Liver (tissue), 8 donors: ENCODE measurements at regions not wholly inside any gene's neighbourhood (a gene's known extent, or its start where the extent isn't known, plus 50 kb on each side); places are given as distances from the start of the nearest gene placed in this dataset.

Experiments used
- DNase-seq: peaks from one replicate; pipeline ENCODE4 v3.0.0-alpha.2; 2017; ENCODE audit warnings: low spot score
- H3K27ac ChIP-seq, 2 donors: one replicate each; pipeline ENCODE4 v1.7.0; 2013; ENCODE audit warnings: inconsistent platforms in 2 of 2, low read length in 2 of 2, control low read depth in 1 of 2, low read depth in 1 of 2, mild to moderate bottlenecking in 1 of 2
- H3K27me3 ChIP-seq, 4 donors: one replicate each; pipeline versions ENCODE4 v1.6.1 to v1.7.0; 2013; ENCODE audit warnings: low read length in 3 of 4, inconsistent platforms in 1 of 4, mild to moderate bottlenecking in 1 of 4, moderate library complexity in 1 of 4; ENCODE audit not compliant: control insufficient read depth in 4 of 4, insufficient read depth in 4 of 4
- H3K36me3 ChIP-seq, 4 donors: one replicate each; pipeline versions ENCODE4 v1.6.1 to v1.7.0; 2013; ENCODE audit warnings: low read length in 3 of 4, mild to moderate bottlenecking in 3 of 4, low read depth in 1 of 4, moderate library complexity in 1 of 4; ENCODE audit not compliant: control insufficient read depth in 4 of 4, insufficient read depth in 3 of 4
- H3K4me1 ChIP-seq, 4 donors: one replicate each; pipeline versions ENCODE4 v1.6.1 to v1.7.0; 2013; ENCODE audit warnings: low read length in 3 of 4, mild to moderate bottlenecking in 3 of 4, moderate library complexity in 1 of 4; ENCODE audit not compliant: control insufficient read depth in 4 of 4, insufficient read depth in 4 of 4
- H3K4me3 ChIP-seq, 3 donors: one replicate each; pipeline versions ENCODE4 v1.6.1 to v1.7.0; 2013; ENCODE audit warnings: low read length in 3 of 3, control low read depth in 1 of 3, low read depth in 1 of 3, mild to moderate bottlenecking in 1 of 3
- H3K9ac ChIP-seq, 2 donors: one replicate each; pipeline ENCODE4 v1.7.0; 2013; ENCODE audit warnings: low read length in 2 of 2, mild to moderate bottlenecking in 2 of 2, moderate library complexity in 2 of 2, control low read depth in 1 of 2, low read depth in 1 of 2
- H3K9me3 ChIP-seq, 4 donors: one replicate each; pipeline versions ENCODE4 v1.6.1 to v1.7.0; 2013; ENCODE audit warnings: low read length in 3 of 4; ENCODE audit not compliant: control insufficient read depth in 4 of 4
- CTCF ChIP-seq: fragments of 150-350 bp; IDR thresholded peaks from 2 replicates; pipeline ENCODE4 v1.5.1; 2017; ENCODE audit warnings: improper control_type of control experiment, low read depth, low read length; ENCODE audit not compliant: missing input control
- EGR1 ChIP-seq, 2 donors: IDR thresholded peaks; 2 replicates each; pipeline ENCODE4 v1.6.1; 2016 to 2018; ENCODE audit warnings: antibody characterized with exemption in 2 of 2, low read depth in 2 of 2
- GABPA ChIP-seq, 2 donors: IDR thresholded peaks in 1 of 2; conservative IDR thresholded peaks in 1 of 2; 2 replicates each; pipeline ENCODE4 v1.6.1; 2016; ENCODE audit warnings: antibody characterized with exemption in 2 of 2, mild to moderate bottlenecking in 1 of 2, moderate library complexity in 1 of 2
- HNF4A ChIP-seq, 2 donors: conservative IDR thresholded peaks; 2 replicates each; pipeline ENCODE4 v1.6.1; 2016; ENCODE audit warnings: antibody characterized with exemption in 2 of 2, mild to moderate bottlenecking in 2 of 2
- HNF4G ChIP-seq: IDR thresholded peaks from 2 replicates; pipeline ENCODE4 v1.6.1; 2016; ENCODE audit warnings: antibody characterized with exemption
- NR2F2 ChIP-seq: IDR thresholded peaks from 2 replicates; pipeline ENCODE4 v1.6.1; 2016; ENCODE audit warnings: antibody characterized with exemption
- RAD21 ChIP-seq, 2 donors: IDR thresholded peaks; 2 replicates each; pipeline ENCODE4 v1.6.1; 2016; ENCODE audit warnings: antibody characterized with exemption in 2 of 2, mild to moderate bottlenecking in 2 of 2
- RXRA ChIP-seq, 2 donors: IDR thresholded peaks; 2 replicates each; pipeline ENCODE4 v1.6.1; 2017 to 2018; ENCODE audit warnings: antibody characterized with exemption in 2 of 2, mild to moderate bottlenecking in 1 of 2
- SP1 ChIP-seq: IDR thresholded peaks from 2 replicates; pipeline ENCODE4 v1.6.1; 2018; ENCODE audit warnings: antibody characterized with exemption, mild to moderate bottlenecking
- YY1 ChIP-seq: IDR thresholded peaks from 2 replicates; pipeline ENCODE4 v1.6.1; 2016; ENCODE audit warnings: antibody characterized with exemption, mild to moderate bottlenecking
- WGBS: extraction: QIAGEN DNeasy Blood & Tissue Kit; methylation state at CpG from one replicate; pipeline ENCODE4 v1.1.7; 2013; 5-methylcytosine and 5-hydroxymethylcytosine counted together
- TF ChIP-seq, protein P1 (sequence below): IDR thresholded peaks from 2 replicates; pipeline ENCODE4 v1.6.1; 2016; ENCODE audit warnings: antibody characterized with exemption
- TF ChIP-seq, protein P2 (sequence below): IDR thresholded peaks from 2 replicates; pipeline ENCODE4 v1.6.1; 2016; ENCODE audit warnings: antibody characterized with exemption, mild to moderate bottlenecking
- TF ChIP-seq, protein P3 (sequence below): IDR thresholded peaks from 2 replicates; pipeline ENCODE4 v1.6.1; 2016; ENCODE audit warnings: antibody characterized with exemption
- donor health status: healthy.
- donor health status: healthy.
- donor health status: healthy.
- donor health status: healthy.
- donor health status: healthy.

- Histone ChIP-seq H3K9me3 (no peaks in the 10 kb centered on the region), H3K27me3 (no peaks in the 10 kb centered on the region), H3K36me3 (no peaks in the 10 kb centered on the region), H3K4me1 (peaks cover 2 to 8% (median 6%) of the 10 kb centered on the region in 4 donors), H3K27ac (no peak overlapping the region), H3K9ac (no peak overlapping the region), H3K4me3 (no peak overlapping the region)
- WGBS = 97% methylated on average over 2 of the region's 2 CpGs
- DNase-seq = no peak
- TF ChIP-seq, protein P1, sequence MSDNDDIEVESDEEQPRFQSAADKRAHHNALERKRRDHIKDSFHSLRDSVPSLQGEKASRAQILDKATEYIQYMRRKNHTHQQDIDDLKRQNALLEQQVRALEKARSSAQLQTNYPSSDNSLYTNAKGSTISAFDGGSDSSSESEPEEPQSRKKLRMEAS = no peak
- TF ChIP-seq GABPA (IDR thresholded peaks at IDR 0.05 in 1 of 2, conservative IDR thresholded peaks at IDR 0.05 in 1 of 2) = no peak
- no peak for TF ChIP-seq NR2F2
- no peak for TF ChIP-seq HNF4G
- no peak for TF ChIP-seq CTCF
- TF ChIP-seq, protein P2, sequence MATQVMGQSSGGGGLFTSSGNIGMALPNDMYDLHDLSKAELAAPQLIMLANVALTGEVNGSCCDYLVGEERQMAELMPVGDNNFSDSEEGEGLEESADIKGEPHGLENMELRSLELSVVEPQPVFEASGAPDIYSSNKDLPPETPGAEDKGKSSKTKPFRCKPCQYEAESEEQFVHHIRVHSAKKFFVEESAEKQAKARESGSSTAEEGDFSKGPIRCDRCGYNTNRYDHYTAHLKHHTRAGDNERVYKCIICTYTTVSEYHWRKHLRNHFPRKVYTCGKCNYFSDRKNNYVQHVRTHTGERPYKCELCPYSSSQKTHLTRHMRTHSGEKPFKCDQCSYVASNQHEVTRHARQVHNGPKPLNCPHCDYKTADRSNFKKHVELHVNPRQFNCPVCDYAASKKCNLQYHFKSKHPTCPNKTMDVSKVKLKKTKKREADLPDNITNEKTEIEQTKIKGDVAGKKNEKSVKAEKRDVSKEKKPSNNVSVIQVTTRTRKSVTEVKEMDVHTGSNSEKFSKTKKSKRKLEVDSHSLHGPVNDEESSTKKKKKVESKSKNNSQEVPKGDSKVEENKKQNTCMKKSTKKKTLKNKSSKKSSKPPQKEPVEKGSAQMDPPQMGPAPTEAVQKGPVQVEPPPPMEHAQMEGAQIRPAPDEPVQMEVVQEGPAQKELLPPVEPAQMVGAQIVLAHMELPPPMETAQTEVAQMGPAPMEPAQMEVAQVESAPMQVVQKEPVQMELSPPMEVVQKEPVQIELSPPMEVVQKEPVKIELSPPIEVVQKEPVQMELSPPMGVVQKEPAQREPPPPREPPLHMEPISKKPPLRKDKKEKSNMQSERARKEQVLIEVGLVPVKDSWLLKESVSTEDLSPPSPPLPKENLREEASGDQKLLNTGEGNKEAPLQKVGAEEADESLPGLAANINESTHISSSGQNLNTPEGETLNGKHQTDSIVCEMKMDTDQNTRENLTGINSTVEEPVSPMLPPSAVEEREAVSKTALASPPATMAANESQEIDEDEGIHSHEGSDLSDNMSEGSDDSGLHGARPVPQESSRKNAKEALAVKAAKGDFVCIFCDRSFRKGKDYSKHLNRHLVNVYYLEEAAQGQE = no peak
- no peak for TF ChIP-seq HNF4A (conservative IDR thresholded peaks at IDR 0.05)
- TF ChIP-seq RXRA (IDR thresholded peaks at IDR 0.05) = no peak
- TF ChIP-seq SP1 = no peak
- TF ChIP-seq EGR1 (IDR thresholded peaks at IDR 0.05; ENCODE audit: low read depth in 2 of 2) = no peak
- TF ChIP-seq, protein P3, sequence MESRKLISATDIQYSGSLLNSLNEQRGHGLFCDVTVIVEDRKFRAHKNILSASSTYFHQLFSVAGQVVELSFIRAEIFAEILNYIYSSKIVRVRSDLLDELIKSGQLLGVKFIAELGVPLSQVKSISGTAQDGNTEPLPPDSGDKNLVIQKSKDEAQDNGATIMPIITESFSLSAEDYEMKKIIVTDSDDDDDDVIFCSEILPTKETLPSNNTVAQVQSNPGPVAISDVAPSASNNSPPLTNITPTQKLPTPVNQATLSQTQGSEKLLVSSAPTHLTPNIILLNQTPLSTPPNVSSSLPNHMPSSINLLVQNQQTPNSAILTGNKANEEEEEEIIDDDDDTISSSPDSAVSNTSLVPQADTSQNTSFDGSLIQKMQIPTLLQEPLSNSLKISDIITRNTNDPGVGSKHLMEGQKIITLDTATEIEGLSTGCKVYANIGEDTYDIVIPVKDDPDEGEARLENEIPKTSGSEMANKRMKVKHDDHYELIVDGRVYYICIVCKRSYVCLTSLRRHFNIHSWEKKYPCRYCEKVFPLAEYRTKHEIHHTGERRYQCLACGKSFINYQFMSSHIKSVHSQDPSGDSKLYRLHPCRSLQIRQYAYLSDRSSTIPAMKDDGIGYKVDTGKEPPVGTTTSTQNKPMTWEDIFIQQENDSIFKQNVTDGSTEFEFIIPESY = no peak
- no peak for TF ChIP-seq YY1
Observed at GRCh38 chr9:81313877-81314276, 375.5 kb downstream of the TLE1 start.

GRCh38 chr9:81312346-81312745 lies 377.0 kb downstream of the TLE1 start:
- H3K27me3 ChIP-seq = no peaks in the 10 kb centered on the region
- no peak overlapping the region for H3K9ac ChIP-seq
- no peak overlapping the region for H3K27ac ChIP-seq
- H3K9me3 ChIP-seq = no peaks in the 10 kb centered on the region
- H3K4me3 ChIP-seq = no peak overlapping the region
- H3K4me1 ChIP-seq = peaks cover 2 to 8% (median 6%) of the 10 kb centered on the region in 4 donors
- DNase-seq = no peak
- WGBS = 87% methylated on average over 3 of the region's 3 CpGs
- no peaks in the 10 kb centered on the region for H3K36me3 ChIP-seq
- TF ChIP-seq SP1 = no peak
- TF ChIP-seq CTCF = peak; percentile 7
- TF ChIP-seq RAD21 (IDR thresholded peaks at IDR 0.05) = peak; percentile 20 to 40
